DMS 273 treated with DMSO at 0.1 percent for 48 hours (cell line): ENCODE measurements at regions not wholly inside any gene's neighbourhood (a gene's known extent, or its start where the extent isn't known, plus 50 kb on each side); places are given as distances from the start of the nearest gene placed in this dataset.

ENCODE experiments used
- DNase-seq: peaks from one replicate; lab custom pipeline; 2025; lab: John Stamatoyannopoulos, UW

GRCh38 chr10:10811562-10811961 is 206.1 kb upstream of the CELF2 start:
- DNase-seq = no peak

- no peak for DNase-seq
Measured at GRCh38 chr10:10813656-10814055, 204.0 kb upstream of the CELF2 start.

GRCh38 chr10:10814069-10814468 is 203.6 kb upstream of the CELF2 start:
- DNase-seq = no peak

GRCh38 chr10:10816447-10816846 is 201.2 kb upstream of the CELF2 start:
- no peak for DNase-seq

GRCh38 chr10:10817609-10818008 is 200.1 kb upstream of the CELF2 start:
- DNase-seq = no peak

- DNase-seq = no peak
Measured at GRCh38 chr10:10818082-10818481, 199.6 kb upstream of the CELF2 start.

GRCh38 chr10:10819206-10819856 is 198.3 kb upstream of the CELF2 start:
- no peak for DNase-seq

- DNase-seq = no peak
Measured at GRCh38 chr10:10821926-10822325, 195.7 kb upstream of the CELF2 start.

- DNase-seq = no peak
Measured at GRCh38 chr10:10824591-10825148, 193.0 kb upstream of the CELF2 start.

GRCh38 chr10:10826125-10826524 is 191.5 kb upstream of the CELF2 start:
- no peak for DNase-seq

GRCh38 chr10:10828623-10829022 is 189.0 kb upstream of the CELF2 start:
- no peak for DNase-seq

- DNase-seq = no peak
Measured at GRCh38 chr10:10829576-10829975, 188.1 kb upstream of the CELF2 start.

GRCh38 chr10:10830293-10830986 is 187.2 kb upstream of the CELF2 start:
- DNase-seq = no peak

- DNase-seq = no peak
Measured at GRCh38 chr10:10831085-10831484, 186.6 kb upstream of the CELF2 start.

- DNase-seq = no peak
Measured at GRCh38 chr10:10833955-10834354, 183.7 kb upstream of the CELF2 start.

GRCh38 chr10:10844251-10844650 is 173.4 kb upstream of the CELF2 start:
- DNase-seq = no peak

GRCh38 chr10:10845185-10845584 is 172.5 kb upstream of the CELF2 start:
- DNase-seq = no peak

- no peak for DNase-seq
Measured at GRCh38 chr10:10845826-10846503, 171.7 kb upstream of the CELF2 start.

- DNase-seq = no peak
Measured at GRCh38 chr10:10846504-10846900, 171.2 kb upstream of the CELF2 start.

GRCh38 chr10:10847387-10847786 is 170.3 kb upstream of the CELF2 start:
- no peak for DNase-seq

- DNase-seq = no peak
Measured at GRCh38 chr10:10848488-10849111, 169.1 kb upstream of the CELF2 start.

- DNase-seq = no peak
Measured at GRCh38 chr10:10849306-10849705, 168.4 kb upstream of the CELF2 start.

- no peak for DNase-seq
Measured at GRCh38 chr10:10850214-10850613, 167.5 kb upstream of the CELF2 start.
